ENCODE measurements at regions not wholly inside any gene's neighbourhood (a gene's known extent, or its start where the extent isn't known, plus 50 kb on each side); places are given as distances from the start of the nearest gene placed in this dataset.

- Histone ChIP-seq H4K8ac (ENCODE audit: extremely low read depth, insufficient read depth, low read length) (no peak overlapping the region), H3K56ac (replicated peaks; ENCODE audit: insufficient read length, low read depth, low read length) (no peak overlapping the region), H3K18ac (ENCODE audit: extremely low read depth, low read length) (no peak overlapping the region), H4K91ac (replicated peaks; ENCODE audit: insufficient read length, low read length) (no peak overlapping the region), H3K4me3 (ENCODE audit: extremely low read depth in 1 of 4, insufficient read depth in 2 of 4, low read depth in 3 of 4, low read length in 4 of 4) (no peak overlapping the region), H3K27ac (ENCODE audit: low read depth, low read length) (no peak overlapping the region), H3K4me2 (ENCODE audit: insufficient read depth in 1 of 2, low read depth in 2 of 2, low read length in 2 of 2) (no peak overlapping the region), H4K5ac (ENCODE audit: insufficient read length, low read depth, low read length) (no peak overlapping the region), H3K14ac (ENCODE audit: insufficient read length) (no peak overlapping the region), H3K23ac (ENCODE audit: insufficient read length) (no peak overlapping the region), H2BK120ac (replicated peaks; ENCODE audit: low read depth, low read length) (no peak overlapping the region), H3K9ac (replicated peaks in 1 of 4; ENCODE audit: extremely low read depth in 1 of 4, low read depth in 3 of 4, low read length in 3 of 4) (no peak overlapping the region), H2BK12ac (ENCODE audit: low read depth, low read length) (no peak overlapping the region), H2AFZ (ENCODE audit: low read length) (peak overlapping the region; percentile 49; the same call in 1 of the 2 replicates), H3K79me2 (ENCODE audit: control insufficient read depth in 1 of 2, insufficient read depth in 2 of 2, low read length in 2 of 2) (no peaks in the 10 kb centered on the region), H2BK20ac (ENCODE audit: low read length) (no peak overlapping the region), H4K20me1 (replicated peaks in 1 of 2; ENCODE audit: control insufficient read depth in 1 of 2, insufficient read depth in 2 of 2, low read length in 2 of 2) (no peaks in the 10 kb centered on the region), H2BK15ac (ENCODE audit: low read length) (no peak overlapping the region), H2AK5ac (ENCODE audit: low read depth, low read length) (no peak overlapping the region), H3K79me1 (ENCODE audit: low read depth, low read length) (no peaks in the 10 kb centered on the region), H2BK5ac (ENCODE audit: low read depth, low read length) (no peak overlapping the region), H3K4me1 (replicated peaks in 1 of 4; ENCODE audit: control insufficient read depth in 3 of 4, insufficient read depth in 4 of 4, low read length in 3 of 4) (no peaks in the 10 kb centered on the region), H3K23me2 (ENCODE audit: low read depth, low read length) (no peaks in the 10 kb centered on the region), H3K9me3 (ENCODE audit: insufficient read depth in 2 of 2, low read depth in 1 of 2, low read length in 1 of 2) (no peaks in the 10 kb centered on the region; a peak in 1 of 4 replicates), H3K4ac (replicated peaks; ENCODE audit: insufficient read length, low read depth, low read length) (no peak overlapping the region), H3K27me3 (replicated peaks in 1 of 4; ENCODE audit: control insufficient read depth in 3 of 4, extremely low read depth in 1 of 4, insufficient read depth in 3 of 4, low read length in 3 of 4) (no peaks in the 10 kb centered on the region), H3K36me3 (ENCODE audit: control insufficient read depth in 2 of 4, insufficient read depth in 4 of 4, low read length in 3 of 4) (no peaks in the 10 kb centered on the region; a peak in 1 of 8 replicates)
- ChIA-PET CTCF (ENCODE audit: partially characterized antibody) (interaction anchor here (0.9 kb wide), 1 partner anchor 13 kb away, joined by 3 read pairs; no protein-coding TSS in a partner anchor), POLR2A (ENCODE audit: partially characterized antibody) (no interaction called here)
- WGBS, 2 experiments (ENCODE audit: extremely low coverage in 1 of 2, insufficient coverage in 1 of 2, insufficient read length in 1 of 2, insufficient replicate concordance in 2 of 2, low coverage in 1 of 2, low lambda C conversion rate in 2 of 2, missing lambda C conversion rate in 1 of 2) = 100% methylated on average over 1 of the region's 1 CpG; no CpG with 5 or more reads in 1 of the 2 experiments
- FAIRE-seq = no peak
- no peak for DNase-seq (ENCODE audit: low read depth in 1 of 2, low spot score in 2 of 2)
- TF ChIP-seq, protein P1, sequence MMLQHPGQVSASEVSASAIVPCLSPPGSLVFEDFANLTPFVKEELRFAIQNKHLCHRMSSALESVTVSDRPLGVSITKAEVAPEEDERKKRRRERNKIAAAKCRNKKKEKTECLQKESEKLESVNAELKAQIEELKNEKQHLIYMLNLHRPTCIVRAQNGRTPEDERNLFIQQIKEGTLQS (IDR thresholded peaks at IDR 0.05; ENCODE audit: insufficient read depth, low read depth, low read length) = no peak
- TF ChIP-seq RBBP5 (IDR thresholded peaks at IDR 0.05; ENCODE audit: borderline replicate concordance, low read depth, low read length) (no peak), ASH2L (IDR thresholded peaks at IDR 0.05; ENCODE audit: low read length) (no peak), HDAC2 (IDR thresholded peaks at IDR 0.05; ENCODE audit: borderline replicate concordance in 1 of 2, low read depth in 2 of 2, low read length in 2 of 2) (no peak), CHD2 (IDR thresholded peaks at IDR 0.05; ENCODE audit: low read length) (no peak), KDM5A (IDR thresholded peaks at IDR 0.05; ENCODE audit: low read length) (no peak), CTBP2 (IDR thresholded peaks at IDR 0.05; ENCODE audit: borderline replicate concordance, insufficient read depth, insufficient read length, low read length) (no peak), SP4 (IDR thresholded peaks at IDR 0.05; ENCODE audit: low read length) (no peak), BRCA1 (IDR thresholded peaks at IDR 0.05; ENCODE audit: low read depth, low read length) (no peak), NANOG (IDR thresholded peaks at IDR 0.05; ENCODE audit: insufficient read depth, low read depth, low read length, poor library complexity, severe bottlenecking) (no peak)
Observed at GRCh38 chr18:29351171-29351570, 1174.2 kb upstream of the CDH2 start.
